ENCODE measurements at regions not wholly inside any gene's neighbourhood (a gene's known extent, or its start where the extent isn't known, plus 50 kb on each side); places are given as distances from the start of the nearest gene placed in this dataset.

DNA sequence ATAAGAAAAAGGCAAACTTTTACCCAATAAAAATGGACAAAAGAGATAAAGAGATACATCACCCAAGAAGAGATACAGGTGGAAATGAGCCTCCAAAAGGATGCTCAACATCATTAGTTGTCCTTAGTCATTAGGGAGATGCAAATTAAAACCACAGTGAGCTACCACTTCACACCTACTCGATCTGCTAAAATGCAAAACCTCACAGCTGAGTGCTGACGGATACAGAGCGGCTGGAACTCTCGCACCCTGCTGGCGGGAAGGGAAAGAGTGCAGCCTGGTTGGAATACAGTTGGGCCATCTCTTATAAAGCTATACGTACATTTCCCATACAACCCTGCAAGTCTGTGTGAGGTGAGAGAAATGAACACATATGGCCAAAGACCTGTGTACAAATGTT, 78.5 kb upstream of the PRR20G start:
- no peak for TF ChIP-seq POLR2AphosphoS5 (IDR thresholded peaks at IDR 0.05)
- TF ChIP-seq, protein P1, sequence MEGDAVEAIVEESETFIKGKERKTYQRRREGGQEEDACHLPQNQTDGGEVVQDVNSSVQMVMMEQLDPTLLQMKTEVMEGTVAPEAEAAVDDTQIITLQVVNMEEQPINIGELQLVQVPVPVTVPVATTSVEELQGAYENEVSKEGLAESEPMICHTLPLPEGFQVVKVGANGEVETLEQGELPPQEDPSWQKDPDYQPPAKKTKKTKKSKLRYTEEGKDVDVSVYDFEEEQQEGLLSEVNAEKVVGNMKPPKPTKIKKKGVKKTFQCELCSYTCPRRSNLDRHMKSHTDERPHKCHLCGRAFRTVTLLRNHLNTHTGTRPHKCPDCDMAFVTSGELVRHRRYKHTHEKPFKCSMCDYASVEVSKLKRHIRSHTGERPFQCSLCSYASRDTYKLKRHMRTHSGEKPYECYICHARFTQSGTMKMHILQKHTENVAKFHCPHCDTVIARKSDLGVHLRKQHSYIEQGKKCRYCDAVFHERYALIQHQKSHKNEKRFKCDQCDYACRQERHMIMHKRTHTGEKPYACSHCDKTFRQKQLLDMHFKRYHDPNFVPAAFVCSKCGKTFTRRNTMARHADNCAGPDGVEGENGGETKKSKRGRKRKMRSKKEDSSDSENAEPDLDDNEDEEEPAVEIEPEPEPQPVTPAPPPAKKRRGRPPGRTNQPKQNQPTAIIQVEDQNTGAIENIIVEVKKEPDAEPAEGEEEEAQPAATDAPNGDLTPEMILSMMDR (IDR thresholded peaks at IDR 0.05; ENCODE audit: poor library complexity, severe bottlenecking) = peak; percentile 44

All from neural cell (in vitro differentiated cells).